Colon (tissue), 2 donors: ENCODE measurements at regions not wholly inside any gene's neighbourhood (a gene's known extent, or its start where the extent isn't known, plus 50 kb on each side); places are given as distances from the start of the nearest gene placed in this dataset.
"Not testable (repeated sequence)": the region's sequence is repeated elsewhere in the genome, so short reads cannot be mapped to it uniquely, and the experiment has no call there.

Experiments used
- FAIRE-seq: peaks from 2 replicates; lab custom pipeline; 2012; peaks lifted over from hg19 to GRCh38; lab: Jason Lieb, UNC
- donor health status: control.
- donor health status: control.

DNA sequence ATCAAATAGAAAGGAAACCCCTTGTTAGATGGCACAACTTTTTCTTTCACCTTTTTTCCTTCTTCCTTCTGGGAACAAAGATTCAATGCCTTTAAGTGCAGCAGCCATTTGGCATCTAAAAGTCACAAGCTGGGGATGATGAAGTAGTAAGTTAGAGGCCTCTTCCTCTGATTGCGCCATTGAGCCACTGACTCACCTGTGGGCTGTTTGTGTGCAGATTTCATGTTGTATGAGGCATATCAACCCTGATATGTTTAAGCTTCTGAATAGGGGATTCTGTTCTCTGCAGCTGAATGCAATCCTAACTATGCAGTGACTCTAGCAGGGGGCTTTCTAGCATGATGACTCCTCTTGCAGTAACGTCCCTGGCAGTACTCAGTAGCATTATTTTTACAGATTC, 599.9 kb downstream of the CSNK1G3 start:
- no peak for FAIRE-seq

DNA sequence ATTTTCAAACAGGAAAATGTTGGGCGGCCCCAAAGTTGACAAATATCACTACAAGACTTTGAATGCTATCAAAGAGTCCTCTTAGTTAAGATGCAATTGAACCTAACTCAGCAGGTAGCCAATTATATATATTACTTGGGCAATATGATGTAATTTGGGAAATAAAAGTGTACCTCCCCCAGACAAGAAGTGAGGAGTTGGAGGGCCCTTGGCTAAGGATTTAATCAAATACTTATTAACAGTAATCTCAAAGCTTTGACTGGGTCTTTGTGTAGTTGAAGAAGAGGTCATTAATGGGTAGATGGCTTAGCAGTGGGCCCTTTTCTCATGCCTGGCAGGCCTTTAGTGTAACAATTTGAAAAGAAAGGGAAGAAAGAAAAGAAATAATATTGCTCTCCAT, 599.0 kb downstream of the CSNK1G3 start:
- no peak for FAIRE-seq

DNA sequence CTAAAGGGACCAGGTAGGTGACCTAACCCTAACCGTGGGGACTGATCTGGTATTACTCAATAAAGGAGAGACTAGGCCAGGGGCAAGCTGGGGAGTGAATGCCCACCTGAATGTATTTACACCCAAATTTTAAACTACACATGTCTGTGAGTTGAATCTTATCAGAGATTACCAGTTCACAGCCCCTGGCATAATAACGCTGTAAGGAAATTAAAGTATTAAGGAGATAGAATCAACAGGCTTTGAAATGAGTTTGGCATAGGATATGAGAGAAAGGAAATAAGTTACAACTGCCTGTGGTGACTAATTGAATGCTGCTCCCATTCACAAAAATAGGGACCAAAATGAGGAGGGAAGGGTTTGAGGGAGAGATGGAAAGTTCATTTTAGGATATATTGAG, 593.3 kb downstream of the CSNK1G3 start:
- FAIRE-seq, result no peak

DNA sequence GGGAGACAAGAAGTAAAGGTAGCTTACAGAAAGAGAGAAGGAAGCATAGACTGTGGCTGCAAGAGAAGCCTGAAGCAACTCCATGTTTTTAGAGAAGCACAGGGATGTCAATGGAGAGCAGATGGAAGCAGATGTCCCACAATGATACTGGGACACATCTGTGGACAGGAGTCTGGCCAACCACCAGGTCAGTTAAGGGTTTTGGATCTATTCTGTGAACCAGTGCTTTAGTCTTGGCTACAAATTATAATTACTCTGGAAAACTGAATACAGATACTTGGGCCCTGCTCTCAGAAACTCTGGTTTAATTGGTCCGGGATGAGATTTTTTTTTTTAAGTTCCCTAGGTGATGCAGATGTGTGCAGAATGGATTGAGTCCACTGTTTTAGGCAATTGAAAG, 592.8 kb downstream of the CSNK1G3 start:
- FAIRE-seq, result no peak

DNA sequence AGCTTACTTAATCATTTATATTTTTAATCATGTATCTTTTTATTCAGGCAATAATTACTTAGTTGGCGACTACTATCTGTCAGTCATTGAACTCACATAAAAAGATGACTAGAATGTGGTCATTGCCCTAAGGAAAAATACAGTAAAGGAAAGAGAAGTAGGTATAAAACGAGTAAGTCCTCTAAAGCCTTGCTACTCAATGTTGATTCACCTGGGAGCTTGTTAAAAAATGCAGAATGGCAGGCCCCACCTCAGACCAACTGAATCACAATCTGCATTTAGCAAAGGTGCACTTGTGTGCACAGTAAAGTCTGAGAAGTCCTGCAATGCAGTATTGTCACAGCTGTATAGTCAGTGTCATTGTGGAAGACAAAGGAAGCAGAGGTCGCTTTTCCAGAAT, 592.4 kb downstream of the CSNK1G3 start:
- FAIRE-seq, result no peak

DNA sequence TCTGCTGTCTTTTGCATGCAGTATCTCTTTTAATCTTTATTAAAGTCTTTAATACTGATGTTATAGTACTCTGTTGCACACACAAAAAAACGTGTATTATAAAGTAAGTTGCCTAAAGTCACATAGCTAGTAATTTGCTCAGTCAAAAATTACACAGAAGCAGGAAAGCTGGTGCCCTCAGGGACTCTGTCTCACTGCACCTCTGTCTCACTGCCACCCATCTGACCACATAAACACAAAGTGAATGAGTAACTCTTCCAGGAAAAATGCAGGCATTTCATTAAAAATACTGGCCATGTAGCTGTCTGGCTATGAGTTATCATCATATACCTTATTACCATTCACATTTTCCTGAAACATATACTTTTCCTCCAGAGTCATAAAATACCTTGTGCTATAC, 591.7 kb downstream of the CSNK1G3 start:
- FAIRE-seq, result no peak

DNA sequence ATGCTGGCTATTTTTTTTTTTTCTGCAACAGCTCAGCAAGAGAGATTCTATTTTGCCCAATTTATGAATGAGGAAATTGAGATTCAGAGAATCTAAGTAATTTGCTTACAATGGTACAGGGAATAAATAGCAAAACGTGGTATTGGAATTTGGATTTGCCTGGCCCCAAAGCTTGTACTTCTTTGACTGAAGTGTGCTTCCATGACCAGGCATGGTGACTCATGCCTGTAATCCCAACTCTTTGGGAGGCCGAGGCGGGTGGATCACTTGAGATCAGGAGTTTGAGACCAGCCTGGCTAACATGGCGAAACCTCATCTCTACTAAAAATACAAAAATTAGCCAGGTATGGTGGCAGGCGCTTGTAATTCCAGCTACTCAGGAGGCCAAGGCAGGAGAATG, 591.1 kb downstream of the CSNK1G3 start:
- not testable (repeated sequence) for FAIRE-seq

DNA sequence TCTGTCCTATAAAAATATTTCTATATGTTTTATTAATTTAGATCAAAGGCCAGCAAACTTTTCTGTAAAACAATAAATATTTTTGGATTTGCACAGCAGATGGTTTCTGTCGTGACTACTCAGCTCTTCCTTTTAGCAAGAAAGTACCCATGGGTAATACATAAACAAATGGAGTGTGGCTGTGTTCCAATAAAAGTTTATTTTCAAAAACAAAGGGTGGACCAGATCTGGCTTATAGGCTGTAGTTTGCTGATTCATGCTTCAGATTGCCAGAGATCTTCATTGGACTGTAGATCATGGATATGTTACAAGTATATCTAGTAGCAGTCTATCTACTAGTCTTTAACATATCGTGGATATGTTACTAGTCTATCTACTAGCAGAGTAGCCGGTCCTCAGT, 590.5 kb downstream of the CSNK1G3 start:
- no peak for FAIRE-seq

DNA sequence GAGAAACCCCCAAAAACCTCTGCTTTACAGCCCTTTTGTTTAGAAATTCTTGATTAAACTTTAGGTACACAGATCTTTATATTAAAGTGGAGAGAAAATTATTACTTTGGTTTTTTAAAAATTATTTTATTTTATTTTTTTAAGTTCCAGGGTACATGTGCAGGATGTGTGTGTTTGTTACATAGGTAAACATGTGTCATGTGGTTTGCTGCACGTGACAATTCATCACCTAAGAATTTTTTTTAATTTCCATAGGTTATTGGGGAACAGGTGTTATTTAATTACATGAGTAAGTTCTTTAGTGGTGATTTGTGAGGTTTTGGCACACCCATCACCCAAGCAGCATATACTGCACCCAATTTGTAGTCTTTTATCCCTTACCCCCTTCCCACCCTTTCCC, 581.7 kb downstream of the CSNK1G3 start:
- no peak for FAIRE-seq

DNA sequence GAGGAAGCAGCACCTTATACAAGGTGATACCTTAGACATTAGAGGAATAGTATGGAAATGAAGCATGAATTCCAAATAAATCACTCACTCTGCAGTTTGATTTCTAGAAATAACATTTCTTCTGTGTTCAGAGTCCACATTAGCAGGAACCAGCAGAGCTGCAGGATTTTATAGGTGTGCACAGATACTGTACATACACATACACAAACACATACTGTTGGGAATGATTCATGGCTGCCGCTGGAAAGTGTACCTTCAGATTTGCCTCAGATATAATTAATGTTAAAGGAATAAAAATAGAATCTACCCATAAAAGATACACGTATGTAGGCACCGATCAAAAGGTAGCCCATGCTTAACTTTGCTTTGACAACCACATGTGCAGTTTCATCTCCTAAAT, 578.1 kb downstream of the CSNK1G3 start:
- FAIRE-seq, result no peak

DNA sequence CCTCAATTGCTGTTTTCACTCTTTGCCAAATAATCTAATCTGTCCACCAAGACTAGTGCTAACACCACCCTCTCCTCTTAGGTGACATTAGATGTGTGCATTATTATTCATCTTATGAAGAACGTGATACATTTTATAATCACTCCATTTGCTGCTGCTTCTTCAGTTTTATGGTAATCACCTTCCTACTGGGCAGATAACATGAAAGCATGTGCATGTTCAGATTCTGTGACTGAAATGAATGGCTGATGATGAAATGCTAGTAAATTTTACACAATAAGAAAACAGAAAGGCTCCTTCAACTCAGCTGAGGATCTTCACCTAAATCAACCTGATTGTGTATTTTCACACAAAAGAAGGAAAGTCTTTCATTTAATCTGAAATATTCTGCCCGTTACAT, 577.6 kb downstream of the CSNK1G3 start:
- no peak for FAIRE-seq

DNA sequence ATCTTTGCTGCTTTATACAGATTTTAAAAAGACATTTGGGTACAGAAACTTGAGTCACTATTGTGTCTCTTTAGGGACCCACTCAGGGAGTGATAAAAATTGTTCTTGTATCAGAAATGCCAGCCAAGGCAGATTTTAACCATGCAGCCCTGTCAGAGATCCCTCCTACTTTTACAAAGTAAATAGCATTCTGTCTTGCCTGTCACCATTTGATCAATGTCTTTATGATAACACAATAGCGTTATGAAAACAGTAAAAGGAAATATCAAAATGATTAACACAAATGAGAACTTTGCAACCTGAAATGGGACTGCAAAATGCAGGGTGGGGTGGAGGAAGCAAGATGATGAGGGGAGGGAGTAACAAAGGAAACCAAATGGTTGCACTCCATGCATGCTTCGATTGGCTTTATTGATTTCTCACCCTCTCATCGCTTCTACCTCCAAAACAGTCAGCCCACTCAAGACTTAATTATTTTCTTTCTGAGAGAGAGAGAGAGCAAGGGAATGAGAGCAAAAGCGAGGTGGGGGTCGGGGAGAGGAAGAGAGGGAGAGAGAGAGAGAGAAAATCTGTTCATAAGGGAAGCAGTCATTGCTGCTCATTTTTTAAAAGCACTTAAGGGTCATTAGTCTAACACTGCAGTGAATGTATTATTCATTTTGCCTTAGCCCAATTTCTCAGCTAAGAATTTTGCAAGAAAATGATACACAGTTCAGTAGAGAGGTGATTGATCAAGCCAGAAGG, 576.5 kb downstream of the CSNK1G3 start:
- FAIRE-seq, result no peak

DNA sequence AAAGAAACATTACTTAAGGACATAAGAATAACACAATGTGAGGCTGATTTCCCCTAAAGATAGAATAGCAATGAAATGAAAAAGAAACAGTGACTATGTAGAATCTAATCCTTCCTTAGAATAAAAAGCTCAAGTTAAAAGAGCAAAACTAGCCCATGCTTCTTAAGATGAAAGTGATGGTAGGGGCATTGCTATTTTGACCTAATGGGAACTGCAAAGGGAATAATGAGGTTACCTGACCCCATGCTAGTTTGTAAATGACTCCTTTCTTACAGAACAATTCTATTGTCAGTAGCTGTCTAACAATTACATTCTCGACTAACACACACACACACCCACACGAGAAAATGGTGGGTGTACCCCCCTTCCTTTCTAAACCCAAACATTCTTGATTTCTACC, 575.8 kb downstream of the CSNK1G3 start:
- no peak for FAIRE-seq

DNA sequence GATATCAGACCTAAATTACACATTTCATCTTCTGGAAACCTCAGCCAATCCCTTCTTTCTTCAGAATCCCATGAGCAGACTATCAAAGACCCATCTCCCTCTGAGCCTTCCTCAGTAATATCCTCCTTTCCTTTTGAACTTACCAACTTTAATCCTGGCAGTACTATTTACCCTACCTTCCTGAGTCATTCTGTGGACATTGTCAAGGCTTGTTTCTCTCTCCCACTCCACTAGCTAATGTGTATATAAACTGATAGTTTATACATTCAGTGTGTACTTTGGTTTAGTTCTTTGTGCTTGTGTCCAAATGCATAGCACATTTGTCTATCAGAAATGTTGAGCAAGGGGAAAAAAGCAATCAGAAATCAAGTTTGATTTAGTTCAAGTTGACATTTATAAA, 568.3 kb downstream of the CSNK1G3 start:
- FAIRE-seq, result no peak

DNA sequence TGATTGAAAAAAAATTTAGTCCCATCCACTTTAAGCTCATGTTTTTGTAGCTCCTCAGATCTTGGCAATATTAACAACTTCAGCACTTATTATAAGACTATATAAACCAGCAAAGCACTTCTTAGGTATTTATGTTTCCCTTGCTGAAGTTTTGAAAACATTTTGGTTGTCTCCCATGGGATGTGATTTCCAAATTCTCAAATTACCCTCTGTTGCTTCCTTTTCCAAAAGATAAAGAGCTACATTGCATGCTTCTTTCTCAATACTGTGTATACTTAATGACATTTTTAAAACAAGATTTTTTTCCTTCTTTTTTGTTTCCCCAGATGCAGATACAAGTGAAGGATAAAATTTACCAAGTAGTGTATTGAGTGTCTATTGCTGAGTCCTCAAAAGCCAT, 567.1 kb downstream of the CSNK1G3 start:
- no peak for FAIRE-seq

DNA sequence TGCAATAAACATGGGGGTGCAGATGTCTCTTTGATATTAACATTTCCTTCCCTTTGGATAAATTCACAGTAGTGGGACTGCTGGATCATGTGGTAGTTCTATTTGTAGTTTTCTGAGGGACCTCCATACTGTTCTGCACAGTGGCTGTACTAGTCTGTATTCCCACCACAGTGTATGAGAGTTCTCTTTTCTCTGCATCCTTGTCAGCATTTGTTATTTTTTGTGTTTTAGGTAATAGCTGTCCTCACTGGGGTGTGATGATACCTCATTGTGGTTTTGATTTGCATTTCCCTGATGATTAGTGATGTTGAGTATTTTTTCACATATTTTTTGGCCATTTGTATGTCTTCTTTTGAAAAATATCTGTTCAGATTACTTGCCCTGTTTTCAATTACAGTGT, 562.5 kb downstream of the CSNK1G3 start:
- FAIRE-seq, result no peak

DNA sequence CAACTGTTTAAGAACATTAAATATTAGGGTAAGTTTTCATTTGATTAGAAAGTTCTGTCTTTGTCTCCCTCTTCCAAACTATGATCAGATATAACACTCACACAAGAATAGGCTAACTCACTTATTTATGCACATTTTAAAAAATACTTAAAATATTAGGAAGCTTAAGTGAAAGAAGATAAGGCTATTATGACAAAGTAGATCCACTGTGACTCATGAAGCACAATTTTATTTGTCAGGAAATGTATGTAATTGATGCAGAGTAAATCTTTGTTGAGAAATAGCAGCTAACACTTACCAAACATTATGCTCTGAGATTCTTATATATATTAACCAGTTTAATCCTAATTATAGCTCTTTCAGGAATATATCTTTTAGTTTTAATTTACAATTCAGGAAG, 560.6 kb downstream of the CSNK1G3 start:
- no peak for FAIRE-seq

DNA sequence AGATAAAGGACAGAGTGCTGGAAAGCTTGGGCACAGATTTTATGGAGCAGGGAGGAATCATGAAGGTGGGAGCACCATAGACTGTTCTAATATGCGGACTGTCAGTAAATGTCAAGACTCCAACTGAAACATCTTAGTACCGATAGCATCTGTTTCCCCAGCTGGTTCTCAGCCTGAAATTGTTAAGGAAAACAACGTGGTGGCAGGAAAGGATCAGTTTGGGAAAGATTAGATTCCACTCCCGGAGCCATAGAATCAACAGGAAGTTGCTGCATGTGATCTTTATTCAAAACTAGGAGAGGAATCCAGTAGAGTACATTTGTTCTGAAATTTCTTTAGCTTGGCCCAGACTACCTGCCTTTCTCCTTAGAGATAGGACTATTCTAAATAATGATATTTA, 559.1 kb downstream of the CSNK1G3 start:
- no peak for FAIRE-seq

DNA sequence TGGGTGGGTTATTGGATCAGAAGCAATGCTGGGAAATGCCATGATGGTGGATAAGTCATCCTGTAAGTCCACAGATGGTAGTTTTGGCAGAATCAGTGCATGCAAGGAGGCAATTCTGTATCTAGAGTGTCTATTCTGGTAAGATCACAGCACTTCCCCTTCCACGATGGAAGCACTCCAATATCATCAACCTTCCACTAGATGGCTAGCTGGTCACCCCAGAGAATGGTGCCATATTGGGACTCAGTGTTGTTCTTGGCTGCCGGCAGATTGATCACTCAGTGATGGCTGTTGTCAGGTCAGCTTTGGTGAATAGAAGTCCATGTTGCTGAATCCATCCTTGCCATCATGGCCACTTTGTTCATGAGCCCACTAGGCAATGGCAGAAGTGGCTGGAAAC, 553.5 kb downstream of the CSNK1G3 start:
- FAIRE-seq, result no peak

DNA sequence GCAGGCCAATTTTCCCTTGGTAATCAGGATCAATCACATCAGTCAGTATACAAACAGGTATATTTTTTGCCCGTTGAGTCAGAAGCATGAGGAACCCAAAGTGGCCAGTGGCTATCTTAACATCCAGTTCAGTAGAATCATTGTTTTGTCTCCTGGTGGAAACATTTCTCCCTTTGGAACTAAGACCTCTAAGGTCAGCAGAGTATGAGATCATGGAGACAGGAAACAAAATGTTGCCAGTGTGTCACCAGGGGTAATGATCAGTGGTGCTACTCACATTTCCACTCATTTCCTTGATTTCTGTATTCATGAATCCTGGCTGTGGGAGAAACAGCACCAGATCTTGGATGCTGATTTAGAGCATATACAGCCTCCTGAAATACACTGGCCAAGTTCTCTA, 553.0 kb downstream of the CSNK1G3 start:
- no peak for FAIRE-seq

DNA sequence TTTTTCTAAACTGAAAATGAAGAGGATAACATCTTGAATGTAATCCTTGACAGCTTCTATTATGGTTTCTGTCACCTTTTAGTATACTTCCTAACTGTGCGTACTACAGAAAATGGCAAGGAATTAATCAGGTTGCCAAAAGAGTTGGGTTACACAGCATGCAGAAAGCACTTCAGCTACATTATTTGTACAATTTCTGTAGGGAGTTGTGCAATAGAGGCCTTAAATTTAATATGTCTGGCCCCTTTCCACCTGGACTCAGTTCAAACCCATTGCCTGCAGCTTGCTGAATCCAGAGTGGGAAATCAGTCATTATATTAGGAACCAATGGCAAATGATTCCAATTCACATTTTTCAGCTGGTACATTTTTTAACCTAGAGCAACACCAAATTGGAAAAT, 549.7 kb downstream of the CSNK1G3 start:
- no peak for FAIRE-seq

DNA sequence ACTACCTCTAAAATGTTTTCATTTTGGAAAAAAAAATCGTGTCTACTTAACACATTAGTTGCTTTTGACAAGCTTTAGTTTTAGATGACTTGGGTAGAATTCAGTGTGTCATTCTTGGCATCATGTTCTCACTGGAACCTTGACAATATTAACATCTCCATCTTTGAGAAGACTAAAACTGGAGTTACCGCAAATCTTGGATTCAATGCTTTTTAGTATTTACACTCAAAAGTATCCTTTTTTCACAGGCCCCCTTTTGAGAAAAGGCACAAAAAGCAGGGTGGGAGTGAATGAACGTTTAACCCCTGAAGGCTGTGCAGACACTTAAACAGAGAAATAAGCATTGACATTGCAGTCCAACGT, 549.1 kb downstream of the CSNK1G3 start:
- FAIRE-seq, result no peak

DNA sequence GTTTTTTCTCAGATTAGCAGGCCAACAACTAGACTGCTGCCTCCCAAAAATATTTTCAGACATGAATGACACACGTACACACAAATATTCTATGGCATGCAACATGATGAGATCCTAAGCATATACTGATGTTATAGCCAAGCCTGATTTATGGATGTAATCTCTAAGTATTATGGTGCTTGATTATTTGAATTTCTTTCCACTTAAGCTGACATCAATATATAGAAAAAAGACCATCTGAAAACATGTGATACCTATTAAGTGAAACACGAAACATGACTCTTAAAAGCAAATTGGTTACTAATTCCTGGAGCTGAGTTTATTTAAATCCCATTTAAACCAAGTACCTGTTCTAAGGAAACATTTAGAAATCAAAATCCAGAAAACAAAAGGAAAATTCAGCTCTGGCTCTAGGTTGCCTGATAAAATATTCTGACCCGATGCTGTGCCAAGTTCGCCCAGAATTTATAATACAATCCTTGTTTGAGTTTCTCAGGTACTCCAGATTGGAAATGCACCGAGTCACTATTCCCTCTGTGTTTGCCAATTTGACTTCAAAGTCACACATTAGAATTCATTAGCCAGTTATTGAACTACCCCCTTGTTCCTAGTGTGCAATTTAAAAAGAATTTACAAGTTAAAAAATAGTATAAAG, 548.6 kb downstream of the CSNK1G3 start:
- no peak for FAIRE-seq

DNA sequence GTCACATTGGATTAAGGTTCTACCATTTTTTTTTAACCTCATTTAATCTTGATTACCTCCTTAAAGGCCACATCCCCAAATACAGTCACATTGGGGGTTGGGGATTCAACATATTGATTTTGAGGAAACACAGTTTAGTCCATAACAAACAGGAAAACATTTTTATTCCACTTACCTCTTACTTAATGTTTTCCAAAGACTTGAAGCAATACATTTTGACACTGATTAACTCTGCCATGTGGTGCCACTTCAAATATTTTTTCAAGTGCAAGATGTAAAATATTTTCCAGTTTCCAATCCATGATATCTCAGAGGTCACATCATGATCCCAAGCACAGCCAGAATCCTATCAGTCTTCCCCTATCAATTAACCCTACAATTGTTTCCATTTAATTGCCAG, 548.0 kb downstream of the CSNK1G3 start:
- FAIRE-seq, result no peak
